NT2/D1 (cell line): ENCODE measurements at regions not wholly inside any gene's neighbourhood (a gene's known extent, or its start where the extent isn't known, plus 50 kb on each side); places are given as distances from the start of the nearest gene placed in this dataset.

ENCODE experiments used
- DNase-seq: peaks from one replicate; pipeline ENCODE4 v3.0.0-alpha.2; 2011; ENCODE audit warnings: low read depth, low spot score
- H3K27me3 ChIP-seq: 2 replicates; pipeline ENCODE4 v1.6.0; 2011; ENCODE audit warnings: mild to moderate bottlenecking; ENCODE audit not compliant: insufficient read length, insufficient read depth
- H3K36me3 ChIP-seq: 2 replicates; pipeline ENCODE4 v1.6.1; 2011; ENCODE audit warnings: mild to moderate bottlenecking, low read length, mixed read lengths; ENCODE audit not compliant: insufficient read depth, insufficient read length
- H3K4me1 ChIP-seq: 2 replicates; pipeline ENCODE4 v1.5.1; 2011; ENCODE audit not compliant: insufficient read depth, insufficient read length
- H3K4me3 ChIP-seq: 2 replicates; pipeline ENCODE4 v1.5.1; 2011; ENCODE audit warnings: low read depth; ENCODE audit not compliant: insufficient read length
- H3K9ac ChIP-seq: 2 replicates; pipeline ENCODE4 v1.6.0; 2011; ENCODE audit warnings: low read depth; ENCODE audit not compliant: insufficient read length
- H3K9me3 ChIP-seq: 2 replicates; pipeline ENCODE4 v1.5.1; 2011; ENCODE audit warnings: mild to moderate bottlenecking, low read length; ENCODE audit not compliant: insufficient read depth
- SUZ12 ChIP-seq: IDR thresholded peaks from 2 replicates; pipeline ENCODE4 v1.6.1; 2011; ENCODE audit not compliant: insufficient read length, insufficient read depth; ENCODE audit errors: extremely low read depth
- YY1 ChIP-seq: IDR thresholded peaks from 2 replicates; pipeline ENCODE4 v1.6.1; 2011; ENCODE audit not compliant: insufficient read length, insufficient read depth
- ZNF274 ChIP-seq: IDR thresholded peaks from 2 replicates; pipeline ENCODE4 v1.6.1; 2011; ENCODE audit warnings: mild to moderate bottlenecking, low read depth, low read length

GRCh38 chr2:176745543-176746200 lies 466.9 kb upstream of the HNRNPA3 start:
- Histone ChIP-seq H3K4me3 (no peak overlapping the region), H3K36me3 (no peaks in the 10 kb centered on the region), H3K9ac (no peak overlapping the region), H3K27me3 (no peaks in the 10 kb centered on the region), H3K4me1 (no peaks in the 10 kb centered on the region), H3K9me3 (no peaks in the 10 kb centered on the region)
- TF ChIP-seq YY1: no peak
- TF ChIP-seq ZNF274: no peak
- TF ChIP-seq SUZ12: no peak
- DNase-seq: no peak

DNA sequence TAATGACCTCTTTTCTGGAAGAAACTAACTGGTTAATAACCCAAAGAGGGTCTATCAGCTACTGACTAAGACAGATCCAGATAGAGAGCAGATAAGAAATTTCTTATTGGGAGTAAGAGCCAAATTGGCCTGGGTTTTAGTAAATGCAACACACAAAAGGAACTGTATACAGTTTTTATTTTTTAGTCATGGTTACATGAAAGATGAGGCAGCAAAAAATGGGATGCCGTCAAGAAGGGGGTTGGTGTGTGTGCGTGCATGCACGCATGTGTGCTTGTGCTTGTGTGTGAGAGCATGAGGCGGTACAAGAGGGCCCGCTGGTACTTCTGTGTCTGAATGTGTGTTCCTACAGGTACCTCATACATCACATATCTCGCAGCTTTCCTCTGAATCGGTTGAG lies 466.2 kb upstream of the HNRNPA3 start:
- no peak for TF ChIP-seq ZNF274
- TF ChIP-seq SUZ12: no peak
- TF ChIP-seq YY1: no peak
- Histone ChIP-seq H3K4me1 (no peaks in the 10 kb centered on the region), H3K36me3 (no peaks in the 10 kb centered on the region), H3K9ac (no peak overlapping the region), H3K9me3 (no peaks in the 10 kb centered on the region), H3K27me3 (no peaks in the 10 kb centered on the region), H3K4me3 (no peak overlapping the region)
- no peak for DNase-seq

DNA sequence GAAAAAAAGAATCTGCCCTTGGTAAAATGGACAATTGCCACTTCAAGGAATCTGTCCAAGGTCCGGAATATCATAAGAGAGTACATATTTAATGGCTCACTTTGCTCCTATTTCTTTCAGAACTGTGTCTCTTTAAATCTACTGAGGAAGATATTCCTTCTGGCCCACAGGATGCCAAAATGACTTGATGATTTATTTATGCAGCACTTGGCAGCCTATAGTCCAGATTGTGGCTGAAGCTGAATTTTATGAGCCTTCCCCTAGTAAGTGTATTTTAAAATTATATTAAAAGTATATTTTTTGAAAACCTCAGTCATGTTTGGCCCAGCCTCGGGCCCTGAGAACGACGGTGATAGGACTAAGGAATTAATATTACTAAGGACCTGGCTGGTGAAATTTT lies 465.1 kb upstream of the HNRNPA3 start:
- Histone ChIP-seq H3K4me1 (no peaks in the 10 kb centered on the region), H3K4me3 (no peak overlapping the region), H3K27me3 (no peaks in the 10 kb centered on the region), H3K36me3 (no peaks in the 10 kb centered on the region), H3K9ac (no peak overlapping the region), H3K9me3 (no peaks in the 10 kb centered on the region)
- no peak for DNase-seq
- no peak for TF ChIP-seq SUZ12
- no peak for TF ChIP-seq YY1
- no peak for TF ChIP-seq ZNF274

GRCh38 chr2:176747928-176748327 lies 464.7 kb upstream of the HNRNPA3 start:
- no peak overlapping the region for H3K4me3 ChIP-seq
- DNase-seq: no peak
- TF ChIP-seq ZNF274: no peak
- no peak for TF ChIP-seq YY1
- no peak for TF ChIP-seq SUZ12
- H3K9me3 ChIP-seq: no peaks in the 10 kb centered on the region
- no peaks in the 10 kb centered on the region for H3K36me3 ChIP-seq
- H3K27me3 ChIP-seq: no peaks in the 10 kb centered on the region
- no peaks in the 10 kb centered on the region for H3K4me1 ChIP-seq
- no peak overlapping the region for H3K9ac ChIP-seq

DNA sequence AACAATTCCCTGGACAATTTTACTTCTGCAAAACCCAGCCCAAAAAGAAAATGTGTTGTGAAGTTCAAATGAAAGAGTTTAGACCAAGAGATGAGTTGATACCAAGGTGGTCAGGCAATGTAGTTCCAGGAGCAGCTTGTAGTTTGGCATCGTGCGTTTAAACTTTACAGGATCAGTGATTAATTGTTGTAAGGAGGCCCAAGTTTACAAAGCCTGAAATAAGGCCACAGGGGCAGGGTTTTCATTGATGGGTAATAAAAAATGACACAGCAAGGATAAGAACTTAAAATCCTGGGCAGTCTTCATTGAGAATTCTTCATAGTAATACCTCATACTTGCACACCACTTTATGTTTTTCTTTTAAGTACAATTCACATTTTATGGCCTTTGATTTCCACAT lies 463.9 kb upstream of the HNRNPA3 start:
- Histone ChIP-seq H3K9ac (no peak overlapping the region), H3K4me3 (no peak overlapping the region), H3K4me1 (no peaks in the 10 kb centered on the region), H3K27me3 (no peaks in the 10 kb centered on the region), H3K9me3 (no peaks in the 10 kb centered on the region), H3K36me3 (no peaks in the 10 kb centered on the region)
- TF ChIP-seq ZNF274 (no peak), YY1 (no peak)
- no peak for DNase-seq

GRCh38 chr2:176751314-176752227 lies 461.0 kb upstream of the HNRNPA3 start:
- TF ChIP-seq YY1: no peak
- TF ChIP-seq SUZ12: no peak
- no peak for TF ChIP-seq ZNF274
- Histone ChIP-seq H3K9ac (no peak overlapping the region), H3K36me3 (no peaks in the 10 kb centered on the region), H3K4me3 (no peak overlapping the region), H3K4me1 (no peaks in the 10 kb centered on the region), H3K27me3 (no peaks in the 10 kb centered on the region), H3K9me3 (no peaks in the 10 kb centered on the region)
- DNase-seq: no peak

GRCh38 chr2:176752295-176752694 lies 460.3 kb upstream of the HNRNPA3 start:
- H3K4me3 ChIP-seq: no peak overlapping the region
- no peak for TF ChIP-seq SUZ12
- TF ChIP-seq ZNF274: no peak
- TF ChIP-seq YY1: no peak
- DNase-seq: no peak
- H3K9ac ChIP-seq: no peak overlapping the region
- H3K36me3 ChIP-seq: no peaks in the 10 kb centered on the region
- no peaks in the 10 kb centered on the region for H3K27me3 ChIP-seq
- no peaks in the 10 kb centered on the region for H3K9me3 ChIP-seq
- no peaks in the 10 kb centered on the region for H3K4me1 ChIP-seq
